GM18909 (cell line): ENCODE measurements at regions not wholly inside any gene's neighbourhood (a gene's known extent, or its start where the extent isn't known, plus 50 kb on each side); places are given as distances from the start of the nearest gene placed in this dataset.

Experiments
- ATAC-seq: cut with Tn5 transposase; IDR thresholded peaks from one replicate; pipeline ENCODE4 v1.9.1; 2021; ENCODE audit warnings: mild to moderate bottlenecking; ENCODE audit not compliant: unreplicated experiment, poor library complexity

- no peak for ATAC-seq
Observed at GRCh38 chr2:188170356-188170755, 121.3 kb upstream of the GULP1 start.

- no peak for ATAC-seq
Observed at GRCh38 chr2:188176620-188177019, 115.1 kb upstream of the GULP1 start.

GRCh38 chr2:188181067-188181838, 110.4 kb upstream of the GULP1 start:
- ATAC-seq: no peak

- ATAC-seq: no peak
Observed at GRCh38 chr2:188181884-188182283, 109.8 kb upstream of the GULP1 start.

- no peak for ATAC-seq
Observed at GRCh38 chr2:188187726-188188125, 103.9 kb upstream of the GULP1 start.

- ATAC-seq: no peak
Observed at GRCh38 chr2:188189356-188189755, 102.3 kb upstream of the GULP1 start.

GRCh38 chr2:188193230-188193629, 98.4 kb upstream of the GULP1 start:
- ATAC-seq: no peak

GRCh38 chr2:188196343-188197008, 95.2 kb upstream of the GULP1 start:
- ATAC-seq: no peak

GRCh38 chr2:188199716-188200128, 92.0 kb upstream of the GULP1 start:
- ATAC-seq: no peak

- ATAC-seq: no peak
Observed at GRCh38 chr2:188201639-188202038, 90.0 kb upstream of the GULP1 start.

GRCh38 chr2:188202777-188203176, 88.9 kb upstream of the GULP1 start:
- no peak for ATAC-seq

- ATAC-seq: no peak
Observed at GRCh38 chr2:188203776-188204175, 87.9 kb upstream of the GULP1 start.

GRCh38 chr2:188204824-188205223, 86.8 kb upstream of the GULP1 start:
- ATAC-seq: no peak

- ATAC-seq: no peak
Observed at GRCh38 chr2:188207554-188207953, 84.1 kb upstream of the GULP1 start.

- no peak for ATAC-seq
Observed at GRCh38 chr2:188209218-188209617, 82.5 kb upstream of the GULP1 start.

- no peak for ATAC-seq
Observed at GRCh38 chr2:188217264-188217663, 74.4 kb upstream of the GULP1 start.

GRCh38 chr2:188219541-188219940, 72.1 kb upstream of the GULP1 start:
- no peak for ATAC-seq

GRCh38 chr2:188220535-188220934, 71.1 kb upstream of the GULP1 start:
- ATAC-seq: no peak

- no peak for ATAC-seq
Observed at GRCh38 chr2:188227713-188228112, 64.0 kb upstream of the GULP1 start.

- peak; percentile 87 for ATAC-seq
Observed at GRCh38 chr2:188235364-188235763, 56.3 kb upstream of the GULP1 start.

GRCh38 chr2:188238386-188238785, 53.3 kb upstream of the GULP1 start:
- no peak for ATAC-seq
